ENCODE measurements at regions not wholly inside any gene's neighbourhood (a gene's known extent, or its start where the extent isn't known, plus 50 kb on each side); places are given as distances from the start of the nearest gene placed in this dataset.
A peak's percentile ranks its signal among the peaks of the same experiment; 100 is the strongest.

- H3K9me3 Mint-ChIP-seq (ENCODE audit: insufficient read depth): no peaks in the 10 kb centered on the region
- no peaks in the 10 kb centered on the region for H3K79me2 ChIP-seq (ENCODE audit: control insufficient read depth, insufficient read depth, low read length)
- POLR2A ChIA-PET: interaction anchor here (1.2 to 1.7 kb wide), 3 partner anchors 34 to 223 kb away, joined by 3 to 6 read pairs (median 6); no protein-coding TSS in a partner anchor
- no peaks in the 10 kb centered on the region for H3K9me3 ChIP-seq (ENCODE audit: control extremely low read depth in 1 of 3, control insufficient read depth in 2 of 3, insufficient read depth in 1 of 3, low read length in 2 of 3)
- DNase-seq: no peak
- no peaks in the 10 kb centered on the region for H3K27me3 ChIP-seq (replicated peaks in 1 of 4; ENCODE audit: control extremely low read depth in 1 of 4, control insufficient read depth in 3 of 4, insufficient read depth in 4 of 4, low read length in 3 of 4)
- TF ChIP-seq, protein P1, sequence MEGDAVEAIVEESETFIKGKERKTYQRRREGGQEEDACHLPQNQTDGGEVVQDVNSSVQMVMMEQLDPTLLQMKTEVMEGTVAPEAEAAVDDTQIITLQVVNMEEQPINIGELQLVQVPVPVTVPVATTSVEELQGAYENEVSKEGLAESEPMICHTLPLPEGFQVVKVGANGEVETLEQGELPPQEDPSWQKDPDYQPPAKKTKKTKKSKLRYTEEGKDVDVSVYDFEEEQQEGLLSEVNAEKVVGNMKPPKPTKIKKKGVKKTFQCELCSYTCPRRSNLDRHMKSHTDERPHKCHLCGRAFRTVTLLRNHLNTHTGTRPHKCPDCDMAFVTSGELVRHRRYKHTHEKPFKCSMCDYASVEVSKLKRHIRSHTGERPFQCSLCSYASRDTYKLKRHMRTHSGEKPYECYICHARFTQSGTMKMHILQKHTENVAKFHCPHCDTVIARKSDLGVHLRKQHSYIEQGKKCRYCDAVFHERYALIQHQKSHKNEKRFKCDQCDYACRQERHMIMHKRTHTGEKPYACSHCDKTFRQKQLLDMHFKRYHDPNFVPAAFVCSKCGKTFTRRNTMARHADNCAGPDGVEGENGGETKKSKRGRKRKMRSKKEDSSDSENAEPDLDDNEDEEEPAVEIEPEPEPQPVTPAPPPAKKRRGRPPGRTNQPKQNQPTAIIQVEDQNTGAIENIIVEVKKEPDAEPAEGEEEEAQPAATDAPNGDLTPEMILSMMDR (IDR thresholded peaks at IDR 0.05): no peak
- TF ChIP-seq EZH2 (IDR thresholded peaks at IDR 0.05; ENCODE audit: borderline replicate concordance, insufficient read depth, low read depth, low read length, poor library complexity, severe bottlenecking): no peak
- intact Hi-C loops (cut with micrococcal nuclease): loop anchor here (1.0 to 5.0 kb wide), 3 partner anchors 34 to 446 kb away; partner anchors contain the start of gene MTMR10
- H3K36me3 ChIP-seq (replicated peaks in 1 of 2; ENCODE audit: control extremely low read depth in 1 of 2, control insufficient read depth in 1 of 2, extremely low read depth in 1 of 2, insufficient read depth in 2 of 2, low read length in 1 of 2): no peaks in the 10 kb centered on the region
- no peak overlapping the region for H3K4me2 ChIP-seq (replicated peaks; ENCODE audit: low read depth, low read length, poor library complexity, severe bottlenecking)
- peaks cover 50 to 67% of the 10 kb centered on the region in 2 donors for H3K4me1 ChIP-seq (ENCODE audit: control insufficient read depth in 2 of 2, insufficient read depth in 2 of 2, low read length in 2 of 2)
- 98% methylated on average over 8 of the region's 10 CpGs for WGBS (ENCODE audit: insufficient coverage)
- no peaks in the 10 kb centered on the region for H3K27me3 Mint-ChIP-seq
- H3K27ac ChIP-seq (ENCODE audit: low read length in 2 of 2): no peak overlapping the region
- ATAC-seq (ENCODE audit: low read depth): no peak
- peak overlapping the region; percentile 41 for H3K4me3 Mint-ChIP-seq
- H3K4me1 Mint-ChIP-seq: peaks cover 76% of the 10 kb centered on the region
- no peak overlapping the region for H3K9ac ChIP-seq (ENCODE audit: low read length)
- H2AFZ ChIP-seq (ENCODE audit: insufficient read depth, low read depth, low read length, poor library complexity, severe bottlenecking): no peak overlapping the region
- CTCF ChIA-PET: interaction anchor here (0.5 to 11.0 kb wide), 23 partner anchors 10 to 363 kb away, joined by 3 to 326 read pairs (median 7); no protein-coding TSS in a partner anchor
- H3K4me3 ChIP-seq (ENCODE audit: control extremely low read depth in 1 of 5, extremely low read depth in 1 of 5, insufficient read depth in 1 of 5, low read depth in 2 of 5, low read length in 4 of 5): no peak overlapping the region
- H4K20me1 ChIP-seq (ENCODE audit: control insufficient read depth, insufficient read depth, low read length, poor library complexity, severe bottlenecking): no peaks in the 10 kb centered on the region
- H3K27ac Mint-ChIP-seq: no peak overlapping the region
Observed at GRCh38 chr15:31438601-31439265, 112.1 kb downstream of the KLF13 start.

- Histone ChIP-seq H3K79me2 (ENCODE audit: control insufficient read depth, insufficient read depth, low read length) (no peaks in the 10 kb centered on the region), H3K4me2 (replicated peaks; ENCODE audit: low read depth, low read length, poor library complexity, severe bottlenecking) (no peak overlapping the region), H2AFZ (ENCODE audit: insufficient read depth, low read depth, low read length, poor library complexity, severe bottlenecking) (no peak overlapping the region), H3K27me3 (replicated peaks in 1 of 4; ENCODE audit: control extremely low read depth in 1 of 4, control insufficient read depth in 3 of 4, insufficient read depth in 4 of 4, low read length in 3 of 4) (no peaks in the 10 kb centered on the region), H3K4me1 (ENCODE audit: control insufficient read depth in 2 of 2, insufficient read depth in 2 of 2, low read length in 2 of 2) (peaks cover 48 to 67% of the 10 kb centered on the region in 2 donors), H3K4me3 (ENCODE audit: control extremely low read depth in 1 of 5, extremely low read depth in 1 of 5, insufficient read depth in 1 of 5, low read depth in 2 of 5, low read length in 4 of 5) (no peak overlapping the region), H3K27ac (ENCODE audit: low read length in 2 of 2) (no peak overlapping the region), H4K20me1 (ENCODE audit: control insufficient read depth, insufficient read depth, low read length, poor library complexity, severe bottlenecking) (no peaks in the 10 kb centered on the region), H3K9ac (ENCODE audit: low read length) (no peak overlapping the region), H3K36me3 (replicated peaks in 1 of 2; ENCODE audit: control extremely low read depth in 1 of 2, control insufficient read depth in 1 of 2, extremely low read depth in 1 of 2, insufficient read depth in 2 of 2, low read length in 1 of 2) (no peaks in the 10 kb centered on the region), H3K9me3 (ENCODE audit: control extremely low read depth in 1 of 3, control insufficient read depth in 2 of 3, insufficient read depth in 1 of 3, low read length in 2 of 3) (no peaks in the 10 kb centered on the region)
- H3K4me1 Mint-ChIP-seq: peaks cover 74% of the 10 kb centered on the region
- H3K27me3 Mint-ChIP-seq: no peaks in the 10 kb centered on the region
- peak overlapping the region; percentile 37 for H3K27ac Mint-ChIP-seq
- H3K9me3 Mint-ChIP-seq (ENCODE audit: insufficient read depth): no peaks in the 10 kb centered on the region
- intact Hi-C loops (cut with micrococcal nuclease): loop anchor here (1.0 to 5.0 kb wide), 3 partner anchors 33 to 447 kb away; partner anchors contain the start of gene MTMR10
- H3K4me3 Mint-ChIP-seq: peak overlapping the region; percentile 41
- POLR2A ChIA-PET: interaction anchor here (1.0 to 1.7 kb wide), 2 partner anchors 34 to 49 kb away, joined by 3 to 6 read pairs; no protein-coding TSS in a partner anchor
- TF ChIP-seq EZH2 (IDR thresholded peaks at IDR 0.05; ENCODE audit: borderline replicate concordance, insufficient read depth, low read depth, low read length, poor library complexity, severe bottlenecking): no peak
- TF ChIP-seq, protein P1 (IDR thresholded peaks at IDR 0.05): peak; percentile 5
- DNase-seq (peak; percentile 50), ATAC-seq (ENCODE audit: low read depth) (no peak)
- 76% methylated on average over 3 of the region's 10 CpGs for WGBS (ENCODE audit: insufficient coverage)
- CTCF ChIA-PET: interaction anchor here (0.9 to 11.0 kb wide), 21 partner anchors 9 to 239 kb away, joined by 3 to 326 read pairs (median 9); no protein-coding TSS in a partner anchor
Observed at GRCh38 chr15:31439328-31439727, 112.7 kb downstream of the KLF13 start.

Measured in B cell (primary cell).